Neural cell (in vitro differentiated cells): ENCODE measurements at regions not wholly inside any gene's neighbourhood (a gene's known extent, or its start where the extent isn't known, plus 50 kb on each side); places are given as distances from the start of the nearest gene placed in this dataset.

ENCODE experiments used
- H2AFZ ChIP-seq: fragments of 200-600, 300-800 bp; sonication (generic), shearing (Covaris generic); 2 replicates; pipeline ENCODE4 v1.6.0; 2014; ENCODE audit warnings: low read depth, mild to moderate bottlenecking, antibody characterized with exemption, low read length, moderate library complexity
- H3F3A ChIP-seq: fragments of 200-600 bp; shearing (Covaris generic); 2 replicates; pipeline ENCODE4 v1.6.1; 2016; ENCODE audit warnings: mild to moderate bottlenecking, moderate library complexity, mixed read lengths, antibody characterized with exemption, low read length; ENCODE audit not compliant: insufficient read depth, poor library complexity, severe bottlenecking
- H3K27ac ChIP-seq: fragments of 200-600, 300-800 bp; sonication (generic), shearing (Covaris generic); 2 replicates; pipeline ENCODE4 v1.5.1; 2014; ENCODE audit warnings: mild to moderate bottlenecking, low read length, moderate library complexity
- H3K27me3 ChIP-seq: fragments of 300-800, 200-600 bp; sonication (generic), shearing (Covaris generic); 2 replicates; pipeline ENCODE4 v1.6.0; 2014; ENCODE audit warnings: mild to moderate bottlenecking, low read depth, low read length, moderate library complexity; ENCODE audit not compliant: insufficient read depth
- H3K36me3 ChIP-seq: fragments of 300-800, 200-600 bp; sonication (generic), shearing (Covaris generic); 2 replicates; pipeline ENCODE4 v1.5.1; 2014; ENCODE audit warnings: mild to moderate bottlenecking, antibody characterized with exemption, low read length, moderate library complexity; ENCODE audit not compliant: insufficient read depth
- H3K4me2 ChIP-seq: fragments of 300-800, 200-600 bp; sonication (generic), shearing (Covaris generic); 2 replicates; pipeline ENCODE4 v1.6.0; 2014; ENCODE audit warnings: mild to moderate bottlenecking, low read length
- H3K4me3 ChIP-seq: fragments of 300-800, 200-600 bp; sonication (generic), shearing (Covaris generic); 2 replicates; pipeline ENCODE4 v1.5.1; 2014; ENCODE audit warnings: mild to moderate bottlenecking, low read length, moderate library complexity
- H3K79me2 ChIP-seq: fragments of 200-600 bp; shearing (Covaris generic); replicated peaks from 2 replicates; pipeline ENCODE4 v1.6.0; 2014; ENCODE audit warnings: mild to moderate bottlenecking, low read length, moderate library complexity; ENCODE audit not compliant: insufficient read depth
- H3K9ac ChIP-seq: fragments of 300-800, 200-600 bp; sonication (generic), shearing (Covaris generic); 2 replicates; pipeline ENCODE4 v1.6.1; 2016; ENCODE audit warnings: mild to moderate bottlenecking, low read length, mixed read lengths
- H3K9me2 ChIP-seq: fragments of 200-600 bp; shearing (Covaris generic); 2 replicates; pipeline ENCODE4 v1.6.1; 2016; ENCODE audit warnings: mild to moderate bottlenecking, low read length, mixed read lengths; ENCODE audit not compliant: insufficient read depth
- H3K9me3 ChIP-seq: fragments of 200-600, 300-800 bp; sonication (generic), shearing (Covaris generic); 2 replicates; pipeline ENCODE4 v1.6.1; 2016; ENCODE audit warnings: mild to moderate bottlenecking, mixed run types, low read length, moderate library complexity, mixed read lengths
- H4K20me1 ChIP-seq: fragments of 200-600 bp; shearing (Covaris generic); 2 replicates; pipeline ENCODE4 v1.6.1; 2016; ENCODE audit warnings: mild to moderate bottlenecking, mixed run types; ENCODE audit not compliant: insufficient read depth
- EP300 ChIP-seq: fragments of 450-650 bp; conservative IDR thresholded peaks from 2 replicates; pipeline ENCODE4 v1.6.1; 2014; ENCODE audit warnings: antibody characterized with exemption, mild to moderate bottlenecking, moderate library complexity; ENCODE audit not compliant: poor library complexity, severe bottlenecking
- EZH2 ChIP-seq: fragments of 200-600, 300-800 bp; shearing (Covaris generic), sonication (generic); IDR thresholded peaks from 2 replicates; pipeline ENCODE4 v1.6.1; 2014; ENCODE audit warnings: antibody characterized with exemption, low read length, borderline replicate concordance, mild to moderate bottlenecking; ENCODE audit not compliant: insufficient read depth, poor library complexity, severe bottlenecking
- MXI1 ChIP-seq: fragments of 450-650 bp; conservative IDR thresholded peaks from 2 replicates; pipeline ENCODE4 v1.6.1; 2014; ENCODE audit warnings: antibody characterized with exemption, mild to moderate bottlenecking; ENCODE audit not compliant: poor library complexity, severe bottlenecking
- POLR2AphosphoS5 ChIP-seq: IDR thresholded peaks from 2 replicates; pipeline ENCODE4 v1.6.1; 2012
- RAD21 ChIP-seq: fragments of 450-650 bp; conservative IDR thresholded peaks from 2 replicates; pipeline ENCODE4 v1.6.1; 2014; ENCODE audit warnings: antibody characterized with exemption, mild to moderate bottlenecking, moderate library complexity
- SMC3 ChIP-seq: fragments of 450-650 bp; conservative IDR thresholded peaks from 2 replicates; pipeline ENCODE4 v1.6.1; 2014; ENCODE audit warnings: antibody characterized with exemption, mild to moderate bottlenecking, moderate library complexity; ENCODE audit not compliant: poor library complexity
- TAF1 ChIP-seq: IDR thresholded peaks from 2 replicates; pipeline ENCODE4 v1.6.1; 2012; ENCODE audit warnings: low read depth
- TF ChIP-seq, protein P1 (sequence below): fragments of 450-650 bp; IDR thresholded peaks from 2 replicates; pipeline ENCODE4 v1.5.1; 2014; ENCODE audit warnings: antibody characterized with exemption, mild to moderate bottlenecking, moderate library complexity; ENCODE audit not compliant: poor library complexity, severe bottlenecking
- TF ChIP-seq, protein P2 (sequence below): IDR thresholded peaks from 2 replicates; pipeline ENCODE4 v1.6.1; 2012; ENCODE audit warnings: borderline replicate concordance

DNA sequence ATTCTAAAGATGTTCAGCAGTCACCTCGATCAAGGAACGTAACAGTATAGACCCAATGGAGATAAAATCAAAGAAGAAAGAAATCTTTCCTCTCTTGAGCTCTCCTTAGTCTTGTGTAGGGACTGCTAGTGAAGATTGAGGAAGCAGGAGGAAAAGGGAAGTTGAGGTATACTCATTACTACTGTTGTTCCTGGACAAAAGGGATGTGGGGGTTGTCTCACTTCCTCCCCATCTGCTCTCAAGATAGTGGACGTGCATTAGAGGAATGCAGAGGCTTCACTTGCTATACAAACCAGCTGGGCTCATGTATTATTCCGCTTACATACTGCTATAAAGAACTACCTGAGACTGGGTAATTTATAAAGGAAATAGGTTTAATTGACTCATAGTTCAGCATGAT is 208.9 kb upstream of the ARHGEF9 start:
- no peaks in the 10 kb centered on the region for H3K36me3 ChIP-seq
- no peak overlapping the region for H3K27ac ChIP-seq
- H3K79me2 ChIP-seq: no peaks in the 10 kb centered on the region
- H2AFZ ChIP-seq: no peak overlapping the region
- H3K9ac ChIP-seq: no peak overlapping the region
- no peaks in the 10 kb centered on the region for H3F3A ChIP-seq
- no peaks in the 10 kb centered on the region for H3K9me3 ChIP-seq
- no peak for TF ChIP-seq EP300
- TF ChIP-seq, protein P1, sequence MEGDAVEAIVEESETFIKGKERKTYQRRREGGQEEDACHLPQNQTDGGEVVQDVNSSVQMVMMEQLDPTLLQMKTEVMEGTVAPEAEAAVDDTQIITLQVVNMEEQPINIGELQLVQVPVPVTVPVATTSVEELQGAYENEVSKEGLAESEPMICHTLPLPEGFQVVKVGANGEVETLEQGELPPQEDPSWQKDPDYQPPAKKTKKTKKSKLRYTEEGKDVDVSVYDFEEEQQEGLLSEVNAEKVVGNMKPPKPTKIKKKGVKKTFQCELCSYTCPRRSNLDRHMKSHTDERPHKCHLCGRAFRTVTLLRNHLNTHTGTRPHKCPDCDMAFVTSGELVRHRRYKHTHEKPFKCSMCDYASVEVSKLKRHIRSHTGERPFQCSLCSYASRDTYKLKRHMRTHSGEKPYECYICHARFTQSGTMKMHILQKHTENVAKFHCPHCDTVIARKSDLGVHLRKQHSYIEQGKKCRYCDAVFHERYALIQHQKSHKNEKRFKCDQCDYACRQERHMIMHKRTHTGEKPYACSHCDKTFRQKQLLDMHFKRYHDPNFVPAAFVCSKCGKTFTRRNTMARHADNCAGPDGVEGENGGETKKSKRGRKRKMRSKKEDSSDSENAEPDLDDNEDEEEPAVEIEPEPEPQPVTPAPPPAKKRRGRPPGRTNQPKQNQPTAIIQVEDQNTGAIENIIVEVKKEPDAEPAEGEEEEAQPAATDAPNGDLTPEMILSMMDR: no peak
- no peak for TF ChIP-seq TAF1
- no peak for TF ChIP-seq EZH2
- TF ChIP-seq, protein P2, sequence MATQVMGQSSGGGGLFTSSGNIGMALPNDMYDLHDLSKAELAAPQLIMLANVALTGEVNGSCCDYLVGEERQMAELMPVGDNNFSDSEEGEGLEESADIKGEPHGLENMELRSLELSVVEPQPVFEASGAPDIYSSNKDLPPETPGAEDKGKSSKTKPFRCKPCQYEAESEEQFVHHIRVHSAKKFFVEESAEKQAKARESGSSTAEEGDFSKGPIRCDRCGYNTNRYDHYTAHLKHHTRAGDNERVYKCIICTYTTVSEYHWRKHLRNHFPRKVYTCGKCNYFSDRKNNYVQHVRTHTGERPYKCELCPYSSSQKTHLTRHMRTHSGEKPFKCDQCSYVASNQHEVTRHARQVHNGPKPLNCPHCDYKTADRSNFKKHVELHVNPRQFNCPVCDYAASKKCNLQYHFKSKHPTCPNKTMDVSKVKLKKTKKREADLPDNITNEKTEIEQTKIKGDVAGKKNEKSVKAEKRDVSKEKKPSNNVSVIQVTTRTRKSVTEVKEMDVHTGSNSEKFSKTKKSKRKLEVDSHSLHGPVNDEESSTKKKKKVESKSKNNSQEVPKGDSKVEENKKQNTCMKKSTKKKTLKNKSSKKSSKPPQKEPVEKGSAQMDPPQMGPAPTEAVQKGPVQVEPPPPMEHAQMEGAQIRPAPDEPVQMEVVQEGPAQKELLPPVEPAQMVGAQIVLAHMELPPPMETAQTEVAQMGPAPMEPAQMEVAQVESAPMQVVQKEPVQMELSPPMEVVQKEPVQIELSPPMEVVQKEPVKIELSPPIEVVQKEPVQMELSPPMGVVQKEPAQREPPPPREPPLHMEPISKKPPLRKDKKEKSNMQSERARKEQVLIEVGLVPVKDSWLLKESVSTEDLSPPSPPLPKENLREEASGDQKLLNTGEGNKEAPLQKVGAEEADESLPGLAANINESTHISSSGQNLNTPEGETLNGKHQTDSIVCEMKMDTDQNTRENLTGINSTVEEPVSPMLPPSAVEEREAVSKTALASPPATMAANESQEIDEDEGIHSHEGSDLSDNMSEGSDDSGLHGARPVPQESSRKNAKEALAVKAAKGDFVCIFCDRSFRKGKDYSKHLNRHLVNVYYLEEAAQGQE: no peak
- no peak for TF ChIP-seq POLR2AphosphoS5
- TF ChIP-seq SMC3: no peak
- TF ChIP-seq RAD21: no peak
- no peak for TF ChIP-seq MXI1
- H3K9me2 ChIP-seq: no peaks in the 10 kb centered on the region
- no peak overlapping the region for H3K4me3 ChIP-seq
- H4K20me1 ChIP-seq: no peaks in the 10 kb centered on the region
- H3K4me2 ChIP-seq: no peak overlapping the region
- no peaks in the 10 kb centered on the region for H3K27me3 ChIP-seq

DNA sequence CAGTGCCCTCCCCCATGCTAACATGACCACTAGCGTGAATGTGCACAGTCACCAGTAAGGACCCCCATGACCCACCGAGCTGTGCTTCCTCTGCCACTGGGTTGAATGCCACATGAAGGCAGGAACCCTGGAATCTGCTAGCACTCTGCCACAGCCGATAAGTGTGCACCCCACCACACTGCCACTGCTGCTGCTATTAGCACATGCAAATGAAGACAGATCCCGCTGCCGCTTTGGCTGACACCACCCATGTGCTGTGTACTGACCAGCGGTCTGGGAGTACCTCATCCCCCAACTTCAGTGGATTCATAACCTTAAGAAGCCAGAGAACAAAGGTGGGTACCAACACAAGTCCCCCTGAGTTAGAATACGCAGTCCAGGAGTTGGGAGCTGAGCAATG is 200.9 kb upstream of the ARHGEF9 start:
- no peaks in the 10 kb centered on the region for H4K20me1 ChIP-seq
- TF ChIP-seq SMC3 (no peak), POLR2AphosphoS5 (no peak)
- no peaks in the 10 kb centered on the region for H3K9me2 ChIP-seq
- no peak overlapping the region for H3K9ac ChIP-seq
- H3K27me3 ChIP-seq: no peaks in the 10 kb centered on the region
- no peak overlapping the region for H3K4me2 ChIP-seq
- no peaks in the 10 kb centered on the region for H3K79me2 ChIP-seq
- H3K9me3 ChIP-seq: no peaks in the 10 kb centered on the region
- no peak overlapping the region for H3K4me3 ChIP-seq
- no peak overlapping the region for H2AFZ ChIP-seq
- H3K27ac ChIP-seq: no peak overlapping the region
- H3K36me3 ChIP-seq: no peaks in the 10 kb centered on the region
- no peaks in the 10 kb centered on the region for H3F3A ChIP-seq

DNA sequence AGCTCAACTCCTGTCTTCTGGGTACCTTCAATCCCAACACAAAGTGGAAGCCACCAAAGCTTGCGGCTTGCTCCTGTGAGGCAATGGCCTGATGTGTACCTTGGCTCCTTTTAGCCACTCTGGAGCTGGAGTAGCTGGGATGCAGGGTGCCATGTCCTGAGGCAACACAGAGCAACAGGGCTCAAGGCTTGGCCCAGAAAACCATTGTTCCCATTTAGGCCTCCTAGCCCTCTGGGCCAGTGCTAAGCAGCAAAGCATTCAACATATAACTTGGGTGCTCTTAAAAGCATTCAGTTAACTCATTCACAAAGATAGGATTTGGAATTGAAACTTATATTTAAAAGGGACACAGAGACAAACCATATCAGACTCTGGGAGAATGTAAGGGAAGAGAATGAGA is 194.5 kb upstream of the ARHGEF9 start:
- H3K9me3 ChIP-seq: no peaks in the 10 kb centered on the region
- H3K4me2 ChIP-seq: no peak overlapping the region
- no peaks in the 10 kb centered on the region for H3F3A ChIP-seq
- H3K9me2 ChIP-seq: no peaks in the 10 kb centered on the region
- H3K9ac ChIP-seq: no peak overlapping the region
- no peak for TF ChIP-seq RAD21
- TF ChIP-seq EZH2: no peak
- TF ChIP-seq, protein P2: no peak
- TF ChIP-seq MXI1: no peak
- TF ChIP-seq EP300: no peak
- no peak for TF ChIP-seq TAF1
- TF ChIP-seq, protein P1: no peak
- TF ChIP-seq SMC3: no peak
- TF ChIP-seq POLR2AphosphoS5: no peak
- no peak overlapping the region for H2AFZ ChIP-seq
- no peaks in the 10 kb centered on the region for H3K27me3 ChIP-seq
- H3K27ac ChIP-seq: no peak overlapping the region
- H3K79me2 ChIP-seq: no peaks in the 10 kb centered on the region
- H4K20me1 ChIP-seq: no peaks in the 10 kb centered on the region
- no peaks in the 10 kb centered on the region for H3K36me3 ChIP-seq
- no peak overlapping the region for H3K4me3 ChIP-seq
